ENCODE measurements at regions not wholly inside any gene's neighbourhood (a gene's known extent, or its start where the extent isn't known, plus 50 kb on each side); places are given as distances from the start of the nearest gene placed in this dataset.

DNA sequence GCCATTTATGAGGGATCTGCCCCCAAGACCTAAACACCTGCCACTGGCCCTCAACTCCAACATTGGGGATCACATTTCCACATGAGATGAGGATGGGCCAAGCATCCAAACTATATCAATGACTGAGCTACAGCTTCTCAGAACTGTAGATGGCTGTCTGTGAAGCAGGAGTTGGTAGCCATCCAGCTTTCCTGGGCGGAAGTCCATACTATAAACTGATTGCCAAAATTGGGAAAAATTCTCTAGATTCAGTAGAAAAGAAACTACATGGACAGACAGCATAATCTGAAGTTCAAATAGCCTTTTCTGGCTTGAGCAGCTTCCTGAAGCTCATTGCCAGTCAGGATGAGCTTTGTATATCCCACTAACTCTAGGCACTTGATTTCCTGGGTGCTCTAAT, 214.7 kb upstream of the ZBTB20 start:
- ATAC-seq (ENCODE audit: low read depth) = no peak

DNA sequence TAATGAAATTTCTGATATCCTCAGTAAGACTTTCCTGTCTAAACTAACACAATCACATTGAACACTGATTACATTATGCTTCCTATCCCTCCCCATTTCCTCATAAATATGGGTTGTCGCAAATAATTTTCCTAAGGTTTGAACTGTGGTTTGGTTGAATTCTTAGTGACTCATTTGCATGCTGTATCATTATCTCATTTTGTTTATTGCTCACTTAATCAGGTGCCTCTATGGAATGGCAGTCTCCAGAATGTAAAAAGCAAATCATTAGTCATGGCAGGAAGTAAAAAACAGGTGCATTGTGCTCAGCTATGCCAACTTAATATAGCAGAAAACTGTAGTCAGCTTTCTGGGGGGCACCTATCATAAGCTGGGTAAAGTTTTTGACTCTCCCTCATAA, 216.0 kb upstream of the ZBTB20 start:
- DNase-seq (ENCODE audit: low spot score in 2 of 2) = no peak
- Mint-ChIP-seq H3K4me3 (no peak overlapping the region), H3K27me3 (no peaks in the 10 kb centered on the region), H3K9me3 (peaks cover 4% of the 10 kb centered on the region), H3K4me1 (peaks cover 6% of the 10 kb centered on the region), H3K36me3 (peaks cover 7% of the 10 kb centered on the region), H3K27ac (no peak overlapping the region)
- no peak for ATAC-seq (ENCODE audit: low read depth)

More for the DNA sequence above, 214.7 kb upstream of the ZBTB20 start:
- DNase-seq (ENCODE audit: low spot score in 2 of 2) = no peak
- Mint-ChIP-seq H3K27ac (no peak overlapping the region), H3K4me1 (peaks cover 6% of the 10 kb centered on the region), H3K4me3 (no peak overlapping the region), H3K9me3 (peaks cover 4% of the 10 kb centered on the region), H3K27me3 (no peaks in the 10 kb centered on the region), H3K36me3 (peaks cover 7% of the 10 kb centered on the region)

- H3K9me3 Mint-ChIP-seq = peaks cover 4% of the 10 kb centered on the region
- no peaks in the 10 kb centered on the region for H3K4me1 Mint-ChIP-seq
- ATAC-seq (ENCODE audit: low read depth) (no peak), DNase-seq (ENCODE audit: low spot score in 2 of 2) (no peak)
- peaks cover 6% of the 10 kb centered on the region for H3K36me3 Mint-ChIP-seq
- H3K27me3 Mint-ChIP-seq = no peaks in the 10 kb centered on the region
- no peak overlapping the region for H3K27ac Mint-ChIP-seq
- no peak overlapping the region for H3K4me3 Mint-ChIP-seq
Measured at GRCh38 chr3:115369021-115369420, 221.9 kb upstream of the ZBTB20 start.

DNA sequence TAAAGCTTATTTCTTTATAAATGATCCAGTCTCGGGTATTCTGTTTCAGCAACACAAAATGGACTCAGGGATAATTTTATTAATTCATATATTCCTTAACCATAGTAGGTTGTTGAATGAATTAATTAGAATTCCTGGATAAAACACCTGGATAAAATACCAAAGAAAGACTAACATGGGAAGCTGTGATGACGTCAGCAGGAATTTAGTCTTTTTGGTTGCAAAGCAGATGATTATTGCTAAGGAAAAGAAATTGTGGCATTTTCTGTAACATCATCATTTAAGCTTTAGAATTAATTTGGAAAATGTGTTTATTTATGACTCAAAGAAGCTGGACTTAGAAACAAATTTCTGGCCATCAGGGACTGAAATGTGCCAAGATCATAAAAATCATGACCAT, 228.3 kb upstream of the ZBTB20 start:
- H3K4me3 Mint-ChIP-seq = no peak overlapping the region
- no peak for DNase-seq (ENCODE audit: low spot score in 2 of 2)
- H3K9me3 Mint-ChIP-seq = peaks cover 4% of the 10 kb centered on the region
- no peaks in the 10 kb centered on the region for H3K36me3 Mint-ChIP-seq
- no peak overlapping the region for H3K27ac Mint-ChIP-seq
- ATAC-seq (ENCODE audit: low read depth) = no peak
- H3K4me1 Mint-ChIP-seq = no peaks in the 10 kb centered on the region
- H3K27me3 Mint-ChIP-seq = peaks cover 2% of the 10 kb centered on the region

DNA sequence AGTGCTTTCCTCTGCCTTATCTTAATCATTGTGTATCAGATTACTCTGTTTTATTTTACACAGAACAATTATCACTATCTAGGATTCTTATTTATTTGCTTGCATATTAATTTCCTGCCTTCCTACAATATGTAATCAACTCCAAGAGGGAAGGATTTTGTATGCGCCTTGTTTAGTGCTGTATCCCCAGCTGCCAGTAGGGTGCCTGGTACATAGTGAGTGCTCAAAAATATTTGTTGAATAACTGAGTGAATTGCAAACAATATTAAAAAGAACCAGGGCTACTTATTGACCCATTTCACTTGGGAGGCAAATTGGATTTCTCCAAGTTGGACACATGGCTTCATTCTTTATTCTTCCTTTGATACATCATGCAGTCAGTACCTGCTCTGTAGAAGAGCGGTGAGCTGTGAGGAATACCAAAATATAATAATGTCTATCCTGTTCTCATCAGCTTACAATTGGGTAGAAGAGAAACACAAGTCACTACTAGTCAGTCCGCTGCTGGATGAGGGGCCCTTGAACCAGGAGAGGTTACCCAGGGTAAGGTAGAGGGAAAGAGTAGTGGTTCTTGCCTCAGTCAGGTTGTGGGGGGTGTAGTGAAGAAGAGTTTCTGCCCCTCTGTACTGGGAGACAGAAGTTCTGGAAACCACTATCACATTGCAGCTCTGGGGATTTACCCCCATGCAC, 233.9 kb upstream of the ZBTB20 start:
- no peaks in the 10 kb centered on the region for H3K27me3 Mint-ChIP-seq
- no peak for DNase-seq (ENCODE audit: low spot score in 2 of 2)
- H3K9me3 Mint-ChIP-seq = peaks cover 4% of the 10 kb centered on the region
- ATAC-seq (ENCODE audit: low read depth) = no peak
- no peak overlapping the region for H3K4me3 Mint-ChIP-seq
- no peaks in the 10 kb centered on the region for H3K36me3 Mint-ChIP-seq
- no peak overlapping the region for H3K27ac Mint-ChIP-seq
- H3K4me1 Mint-ChIP-seq = no peaks in the 10 kb centered on the region

GRCh38 chr3:115381573-115381912, 234.5 kb upstream of the ZBTB20 start:
- H3K4me1 Mint-ChIP-seq = no peaks in the 10 kb centered on the region
- no peaks in the 10 kb centered on the region for H3K36me3 Mint-ChIP-seq
- peaks cover 4% of the 10 kb centered on the region for H3K9me3 Mint-ChIP-seq
- ATAC-seq (ENCODE audit: low read depth) (no peak), DNase-seq (ENCODE audit: low spot score in 2 of 2) (no peak)
- H3K27ac Mint-ChIP-seq = no peak overlapping the region
- no peaks in the 10 kb centered on the region for H3K27me3 Mint-ChIP-seq
- no peak overlapping the region for H3K4me3 Mint-ChIP-seq

GRCh38 chr3:115381931-115382330, 234.8 kb upstream of the ZBTB20 start:
- no peaks in the 10 kb centered on the region for H3K36me3 Mint-ChIP-seq
- DNase-seq (ENCODE audit: low spot score in 2 of 2) (no peak), ATAC-seq (ENCODE audit: low read depth) (no peak)
- no peaks in the 10 kb centered on the region for H3K27me3 Mint-ChIP-seq
- H3K9me3 Mint-ChIP-seq = peaks cover 4% of the 10 kb centered on the region
- H3K27ac Mint-ChIP-seq = no peak overlapping the region
- no peak overlapping the region for H3K4me3 Mint-ChIP-seq
- H3K4me1 Mint-ChIP-seq = no peaks in the 10 kb centered on the region

- DNase-seq (ENCODE audit: low spot score in 2 of 2) (no peak), ATAC-seq (ENCODE audit: low read depth) (no peak)
- Mint-ChIP-seq H3K27ac (no peak overlapping the region), H3K4me3 (no peak overlapping the region), H3K27me3 (peaks cover 2% of the 10 kb centered on the region), H3K36me3 (no peaks in the 10 kb centered on the region), H3K4me1 (no peaks in the 10 kb centered on the region), H3K9me3 (peaks cover 3% of the 10 kb centered on the region)
Measured at GRCh38 chr3:115384381-115384780, 237.3 kb upstream of the ZBTB20 start.

- Mint-ChIP-seq H3K4me1 (no peaks in the 10 kb centered on the region), H3K27me3 (peaks cover 2% of the 10 kb centered on the region), H3K4me3 (no peak overlapping the region), H3K36me3 (no peaks in the 10 kb centered on the region), H3K9me3 (no peaks in the 10 kb centered on the region), H3K27ac (no peak overlapping the region)
- DNase-seq (ENCODE audit: low spot score in 2 of 2) (no peak), ATAC-seq (ENCODE audit: low read depth) (no peak)
Measured at GRCh38 chr3:115385774-115386730, 237.3 kb upstream of the GAP43 start.

GRCh38 chr3:115388166-115388565, 235.1 kb upstream of the GAP43 start:
- peaks cover 4% of the 10 kb centered on the region for H3K27me3 Mint-ChIP-seq

DNA sequence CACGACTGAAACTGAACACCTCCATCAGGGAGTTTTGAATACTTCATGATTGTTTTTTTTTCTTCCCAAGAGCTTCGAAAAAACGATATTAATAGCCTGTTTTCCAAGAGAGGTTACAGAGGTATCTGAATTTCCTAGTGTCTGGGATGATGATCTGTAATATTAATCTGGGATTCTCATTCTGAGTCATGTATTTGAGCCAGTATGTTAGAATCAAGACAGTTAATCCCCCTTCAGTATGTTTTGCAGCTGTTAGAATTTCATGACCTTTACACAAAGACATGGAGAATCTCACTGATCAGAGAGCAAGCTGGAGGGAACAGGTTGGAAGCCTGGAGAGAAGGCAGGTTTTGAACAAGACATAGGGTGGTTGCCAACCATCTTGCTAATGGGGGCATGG, 234.5 kb upstream of the GAP43 start:
- H3K4me1 Mint-ChIP-seq = no peaks in the 10 kb centered on the region
- no peaks in the 10 kb centered on the region for H3K36me3 Mint-ChIP-seq
- ATAC-seq (ENCODE audit: low read depth) (no peak), DNase-seq (ENCODE audit: low spot score in 2 of 2) (no peak)
- H3K27me3 Mint-ChIP-seq = peaks cover 4% of the 10 kb centered on the region
- no peaks in the 10 kb centered on the region for H3K9me3 Mint-ChIP-seq
- no peak overlapping the region for H3K4me3 Mint-ChIP-seq
- H3K27ac Mint-ChIP-seq = no peak overlapping the region

More at GRCh38 chr3:115388166-115388565, 235.1 kb upstream of the GAP43 start:
- Mint-ChIP-seq H3K4me3 (no peak overlapping the region), H3K27ac (no peak overlapping the region), H3K36me3 (no peaks in the 10 kb centered on the region), H3K4me1 (no peaks in the 10 kb centered on the region), H3K9me3 (no peaks in the 10 kb centered on the region)
- no peak for ATAC-seq (ENCODE audit: low read depth)
- DNase-seq (ENCODE audit: low spot score in 2 of 2) = no peak

GRCh38 chr3:115396801-115397200, 226.5 kb upstream of the GAP43 start:
- DNase-seq (ENCODE audit: low spot score in 2 of 2) (no peak), ATAC-seq (ENCODE audit: low read depth) (no peak)
- no peaks in the 10 kb centered on the region for H3K36me3 Mint-ChIP-seq
- no peaks in the 10 kb centered on the region for H3K9me3 Mint-ChIP-seq
- peaks cover 2% of the 10 kb centered on the region for H3K27me3 Mint-ChIP-seq
- no peaks in the 10 kb centered on the region for H3K4me1 Mint-ChIP-seq
- no peak overlapping the region for H3K27ac Mint-ChIP-seq
- no peak overlapping the region for H3K4me3 Mint-ChIP-seq

DNA sequence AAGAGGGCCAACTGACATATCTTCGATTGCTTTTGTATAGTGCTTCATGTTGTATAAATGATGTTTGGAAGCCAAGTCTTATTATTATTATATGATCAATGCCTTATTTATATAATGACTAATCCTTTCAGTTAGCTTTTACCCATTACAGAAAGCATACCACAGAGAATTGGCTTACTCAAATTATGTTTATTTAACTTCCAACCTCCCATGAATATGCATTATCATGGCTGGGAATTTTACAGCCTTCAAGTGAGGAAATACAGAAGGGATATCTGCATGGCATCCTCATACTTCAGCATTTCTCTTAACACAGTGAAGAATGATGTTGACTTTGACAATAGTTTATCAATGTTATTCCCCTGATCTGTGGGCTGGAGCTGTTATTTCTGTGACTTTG, 225.9 kb upstream of the GAP43 start:
- Mint-ChIP-seq H3K4me1 (no peaks in the 10 kb centered on the region), H3K27ac (no peak overlapping the region), H3K4me3 (no peak overlapping the region), H3K36me3 (no peaks in the 10 kb centered on the region), H3K9me3 (no peaks in the 10 kb centered on the region), H3K27me3 (no peaks in the 10 kb centered on the region)
- no peak for ATAC-seq (ENCODE audit: low read depth)
- DNase-seq (ENCODE audit: low spot score in 2 of 2) = no peak

- no peaks in the 10 kb centered on the region for H3K4me1 Mint-ChIP-seq
Measured at GRCh38 chr3:115398506-115398905, 224.8 kb upstream of the GAP43 start.

More at GRCh38 chr3:115398506-115398905, 224.8 kb upstream of the GAP43 start:
- Mint-ChIP-seq H3K27ac (no peak overlapping the region), H3K9me3 (no peaks in the 10 kb centered on the region), H3K27me3 (peaks cover 2% of the 10 kb centered on the region), H3K36me3 (no peaks in the 10 kb centered on the region), H3K4me3 (no peak overlapping the region)
- DNase-seq (ENCODE audit: low spot score in 2 of 2) (no peak), ATAC-seq (ENCODE audit: low read depth) (no peak)

All from memory B cell (primary cell).